ENCODE measurements at regions not wholly inside any gene's neighbourhood (a gene's known extent, or its start where the extent isn't known, plus 50 kb on each side); places are given as distances from the start of the nearest gene placed in this dataset.
A peak's percentile ranks its signal among the peaks of the same experiment; 100 is the strongest.

DNA sequence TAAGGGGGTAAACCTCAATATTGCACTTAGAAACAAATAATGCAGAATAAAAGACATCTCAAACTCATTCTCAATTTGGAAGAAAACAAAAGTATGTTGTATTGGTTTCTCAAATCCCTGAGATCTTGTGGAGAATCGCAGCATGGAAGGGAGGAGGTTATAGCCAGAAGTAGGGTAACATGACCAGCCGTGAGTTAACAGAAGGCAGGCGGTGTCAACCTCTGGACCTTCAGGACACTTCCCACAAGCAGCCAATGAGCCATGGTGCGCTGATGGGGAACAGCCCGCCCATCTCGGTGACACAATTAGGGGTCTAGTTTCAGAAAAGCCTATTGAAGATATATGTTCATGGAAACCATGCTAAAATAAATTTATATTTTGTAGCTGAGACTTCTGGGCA is 98.4 kb downstream of the ALDH8A1 start:
- Histone ChIP-seq H3K27ac (peak overlapping the region; percentile 21 to 49), H3K9me3 (no peaks in the 10 kb centered on the region), H3K4me1 (no peaks in the 10 kb centered on the region), H3K27me3 (no peaks in the 10 kb centered on the region), H3K36me3 (no peaks in the 10 kb centered on the region), H3K4me3 (no peak overlapping the region)
- intact Hi-C loops (cut with DNase I; ENCODE audit: low total_unique reads), result no loop called here
- DNase-seq, result no peak
- no peak for TF ChIP-seq POLR2A (IDR thresholded peaks at IDR 0.05)
- TF ChIP-seq, protein P1, sequence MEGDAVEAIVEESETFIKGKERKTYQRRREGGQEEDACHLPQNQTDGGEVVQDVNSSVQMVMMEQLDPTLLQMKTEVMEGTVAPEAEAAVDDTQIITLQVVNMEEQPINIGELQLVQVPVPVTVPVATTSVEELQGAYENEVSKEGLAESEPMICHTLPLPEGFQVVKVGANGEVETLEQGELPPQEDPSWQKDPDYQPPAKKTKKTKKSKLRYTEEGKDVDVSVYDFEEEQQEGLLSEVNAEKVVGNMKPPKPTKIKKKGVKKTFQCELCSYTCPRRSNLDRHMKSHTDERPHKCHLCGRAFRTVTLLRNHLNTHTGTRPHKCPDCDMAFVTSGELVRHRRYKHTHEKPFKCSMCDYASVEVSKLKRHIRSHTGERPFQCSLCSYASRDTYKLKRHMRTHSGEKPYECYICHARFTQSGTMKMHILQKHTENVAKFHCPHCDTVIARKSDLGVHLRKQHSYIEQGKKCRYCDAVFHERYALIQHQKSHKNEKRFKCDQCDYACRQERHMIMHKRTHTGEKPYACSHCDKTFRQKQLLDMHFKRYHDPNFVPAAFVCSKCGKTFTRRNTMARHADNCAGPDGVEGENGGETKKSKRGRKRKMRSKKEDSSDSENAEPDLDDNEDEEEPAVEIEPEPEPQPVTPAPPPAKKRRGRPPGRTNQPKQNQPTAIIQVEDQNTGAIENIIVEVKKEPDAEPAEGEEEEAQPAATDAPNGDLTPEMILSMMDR (IDR thresholded peaks at IDR 0.05), result no peak

DNA sequence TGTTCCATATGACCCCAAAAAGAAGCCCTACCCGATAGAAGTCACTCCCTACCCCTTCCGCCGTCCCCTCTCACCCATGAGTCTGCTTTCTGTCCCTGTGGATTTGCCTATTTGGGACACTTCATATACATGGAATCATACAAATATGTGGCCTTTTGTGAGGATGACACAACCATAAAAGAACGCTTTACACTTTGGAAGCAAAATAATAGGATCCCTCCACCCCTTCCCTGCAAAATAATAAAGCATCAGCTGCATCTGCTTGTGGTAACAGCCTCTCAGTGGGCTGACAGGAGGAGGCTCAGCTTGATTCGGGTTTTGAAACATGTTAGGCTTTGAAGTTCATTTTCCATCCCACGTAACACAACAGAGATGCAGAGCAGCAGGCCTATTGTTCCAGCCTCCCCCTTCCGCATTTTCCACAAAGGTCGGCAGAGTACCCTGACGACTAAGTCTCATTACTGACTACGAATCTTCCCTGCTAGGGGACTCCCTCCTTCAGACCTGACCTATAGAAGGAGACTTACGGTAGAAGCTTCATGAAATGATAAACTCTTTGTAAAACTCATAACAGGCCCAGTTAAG is 99.1 kb downstream of the ALDH8A1 start:
- DNase-seq, result peak in 1 of 2 donors; percentile 29
- peak overlapping the region; percentile 21 to 49 for H3K27ac ChIP-seq
- H3K36me3 ChIP-seq, result no peaks in the 10 kb centered on the region
- H3K9me3 ChIP-seq, result no peaks in the 10 kb centered on the region
- intact Hi-C loops (cut with DNase I; ENCODE audit: low total_unique reads), result no loop called here
- H3K27me3 ChIP-seq, result no peaks in the 10 kb centered on the region
- no peak for TF ChIP-seq POLR2A (IDR thresholded peaks at IDR 0.05)
- TF ChIP-seq, protein P1 (IDR thresholded peaks at IDR 0.05), result no peak
- no peak overlapping the region for H3K4me3 ChIP-seq
- no peaks in the 10 kb centered on the region for H3K4me1 ChIP-seq

DNA sequence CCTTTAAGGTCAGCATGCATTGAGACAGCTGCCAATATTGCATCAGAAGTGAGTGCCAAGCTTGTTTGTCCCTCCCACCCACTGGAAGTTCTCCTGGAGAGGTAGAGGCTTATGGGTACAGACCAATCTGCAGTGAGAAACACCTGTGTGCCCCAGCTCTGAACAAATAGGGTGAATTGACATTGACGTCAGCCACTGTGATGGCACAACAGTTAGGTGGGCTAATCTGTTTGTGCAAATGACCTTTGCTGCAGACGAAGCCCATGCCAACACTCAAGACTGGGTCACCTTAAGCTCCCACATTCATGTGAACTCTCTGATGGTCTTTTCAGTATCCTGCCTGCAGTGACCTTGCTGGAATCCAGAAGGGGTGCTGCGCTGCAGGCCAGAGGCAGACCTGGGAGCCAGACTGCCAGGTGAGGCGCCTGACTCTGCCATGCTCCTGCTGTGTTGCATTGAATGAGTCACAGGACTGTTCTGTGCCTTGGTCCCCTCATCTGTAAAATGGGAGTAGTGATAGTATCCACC is 99.9 kb downstream of the ALDH8A1 start:
- H3K36me3 ChIP-seq, result no peaks in the 10 kb centered on the region
- TF ChIP-seq, protein P1 (IDR thresholded peaks at IDR 0.05), result no peak
- no peak for TF ChIP-seq POLR2A (IDR thresholded peaks at IDR 0.05)
- no peak for DNase-seq
- H3K27me3 ChIP-seq, result no peaks in the 10 kb centered on the region
- intact Hi-C loops (cut with DNase I; ENCODE audit: low total_unique reads), result no loop called here
- no peaks in the 10 kb centered on the region for H3K9me3 ChIP-seq
- no peak overlapping the region for H3K27ac ChIP-seq
- H3K4me1 ChIP-seq, result no peaks in the 10 kb centered on the region
- H3K4me3 ChIP-seq, result no peak overlapping the region

DNA sequence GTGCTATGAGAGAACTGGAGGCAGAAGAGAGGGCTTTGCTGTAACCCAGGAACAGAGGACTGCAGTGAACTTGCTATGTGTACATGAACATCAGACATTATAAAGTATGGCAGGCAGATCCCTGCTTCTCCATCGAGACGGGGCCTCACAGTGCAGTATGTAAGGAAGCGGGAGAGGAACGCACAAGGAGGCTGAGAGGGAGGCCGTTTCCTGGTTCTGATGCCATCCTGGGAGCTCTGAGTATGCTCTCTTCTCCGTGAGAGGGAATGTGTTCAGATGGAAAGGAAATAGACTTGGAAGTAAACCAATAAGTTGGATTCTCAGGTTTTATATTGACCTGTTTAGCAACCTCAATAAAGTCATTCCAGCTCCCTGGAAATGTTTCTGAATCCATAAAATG is 101.8 kb downstream of the ALDH8A1 start:
- Histone ChIP-seq H3K27ac (no peak overlapping the region), H3K9me3 (no peaks in the 10 kb centered on the region), H3K4me1 (no peaks in the 10 kb centered on the region), H3K36me3 (no peaks in the 10 kb centered on the region), H3K27me3 (no peaks in the 10 kb centered on the region), H3K4me3 (no peak overlapping the region)
- TF ChIP-seq POLR2A (IDR thresholded peaks at IDR 0.05), result no peak
- TF ChIP-seq, protein P1 (IDR thresholded peaks at IDR 0.05), result no peak
- intact Hi-C loops (cut with DNase I; ENCODE audit: low total_unique reads), result no loop called here
- no peak for DNase-seq

DNA sequence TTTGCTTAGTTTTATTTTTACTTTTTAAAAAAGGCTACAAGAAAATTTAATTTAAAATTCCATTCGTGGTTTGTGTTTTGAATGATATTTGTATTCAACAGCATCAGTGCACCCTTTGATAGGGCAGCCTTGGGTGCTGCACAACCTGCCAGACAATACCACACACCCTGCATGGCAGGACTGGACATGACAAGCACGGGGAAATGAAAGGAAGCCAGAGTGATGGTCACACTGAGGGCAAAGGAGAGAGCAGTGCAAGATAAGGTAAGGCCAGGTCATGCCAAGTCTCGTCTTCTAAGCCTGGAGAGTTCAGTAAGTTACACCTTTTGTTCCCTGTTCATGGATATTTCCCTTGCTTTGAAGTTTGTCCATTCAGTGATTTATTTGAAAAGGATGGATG is 103.0 kb downstream of the ALDH8A1 start:
- intact Hi-C loops (cut with DNase I; ENCODE audit: low total_unique reads), result no loop called here
- no peaks in the 10 kb centered on the region for H3K4me1 ChIP-seq
- no peak for TF ChIP-seq POLR2A (IDR thresholded peaks at IDR 0.05)
- H3K9me3 ChIP-seq, result no peaks in the 10 kb centered on the region
- H3K36me3 ChIP-seq, result no peaks in the 10 kb centered on the region
- H3K4me3 ChIP-seq, result no peak overlapping the region
- DNase-seq, result no peak
- H3K27me3 ChIP-seq, result no peaks in the 10 kb centered on the region
- no peak overlapping the region for H3K27ac ChIP-seq

DNA sequence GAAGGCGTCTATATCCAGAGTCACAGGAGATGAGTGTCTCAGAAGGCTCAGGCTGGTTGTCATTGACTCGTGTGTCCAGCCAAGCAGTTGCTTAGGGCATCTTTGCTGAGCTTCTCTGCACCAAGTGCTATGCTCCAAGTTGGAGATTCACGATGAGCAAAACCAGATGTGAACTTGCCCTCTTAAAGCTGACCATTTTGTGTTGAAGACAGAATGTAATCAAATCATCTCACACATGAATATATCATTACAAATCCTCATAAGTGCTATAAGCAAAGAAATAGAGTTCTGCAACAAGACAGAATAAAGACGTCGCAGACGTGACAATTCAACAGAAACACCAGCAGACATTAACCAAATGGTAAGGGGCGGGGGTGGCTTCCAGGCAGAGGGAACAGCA is 103.9 kb downstream of the ALDH8A1 start:
- intact Hi-C loops (cut with DNase I; ENCODE audit: low total_unique reads), result no loop called here
- Histone ChIP-seq H3K9me3 (no peaks in the 10 kb centered on the region), H3K4me3 (no peak overlapping the region), H3K27ac (no peak overlapping the region), H3K36me3 (no peaks in the 10 kb centered on the region), H3K27me3 (no peaks in the 10 kb centered on the region), H3K4me1 (no peaks in the 10 kb centered on the region)
- TF ChIP-seq, protein P1 (IDR thresholded peaks at IDR 0.05), result no peak
- no peak for TF ChIP-seq POLR2A (IDR thresholded peaks at IDR 0.05)
- DNase-seq, result no peak

All from uterus (tissue), 3 donors.